ENCODE measurements at regions not wholly inside any gene's neighbourhood (a gene's known extent, or its start where the extent isn't known, plus 50 kb on each side); places are given as distances from the start of the nearest gene placed in this dataset.

- Histone ChIP-seq H4K91ac (ENCODE audit: insufficient read length, low read depth, low read length) (no peak overlapping the region), H2BK20ac (ENCODE audit: low read depth, low read length, poor library complexity, severe bottlenecking) (no peak overlapping the region), H3K23me2 (ENCODE audit: insufficient read length, low read depth, low read length, poor library complexity, severe bottlenecking) (no peaks in the 10 kb centered on the region), H2BK120ac (ENCODE audit: low read depth, low read length, poor library complexity, severe bottlenecking) (no peak overlapping the region), H3K14ac (ENCODE audit: insufficient read depth, low read length) (no peak overlapping the region), H3K4ac (ENCODE audit: low read depth, low read length) (no peak overlapping the region), H3K79me2 (ENCODE audit: insufficient read depth, low read length) (no peaks in the 10 kb centered on the region), H3T11ph (ENCODE audit: low read length) (no peak overlapping the region), H3K9me3 (ENCODE audit: control insufficient read depth, low read depth, low read length) (no peaks in the 10 kb centered on the region), H4K20me1 (ENCODE audit: control insufficient read depth, insufficient read depth, insufficient read length) (no peaks in the 10 kb centered on the region), H3K79me1 (ENCODE audit: insufficient read depth, low read depth, low read length, poor library complexity, severe bottlenecking) (no peaks in the 10 kb centered on the region), H3K27me3 (ENCODE audit: insufficient read depth, low read length) (no peaks in the 10 kb centered on the region), H3K9ac (ENCODE audit: extremely low read depth, insufficient read length, low read length) (no peak overlapping the region), H3K56ac (ENCODE audit: insufficient read length, low read depth, low read length) (no peak overlapping the region), H4K8ac (replicated peaks; ENCODE audit: insufficient read length, low read depth, low read length) (no peak overlapping the region), H2AK5ac (ENCODE audit: insufficient read length, low read length) (no peak overlapping the region), H2BK5ac (ENCODE audit: insufficient read length, low read length) (no peak overlapping the region), H2BK15ac (ENCODE audit: low read depth, low read length) (no peak overlapping the region), H3K27ac (ENCODE audit: insufficient read length, low read depth, low read length) (no peak overlapping the region), H3K23ac (ENCODE audit: insufficient read length, low read depth, low read length) (no peak overlapping the region), H4K5ac (ENCODE audit: insufficient read length, low read depth, low read length) (no peak overlapping the region), H3K4me1 (ENCODE audit: insufficient read depth, low read length) (no peaks in the 10 kb centered on the region), H2AFZ (ENCODE audit: low read length) (no peak overlapping the region), H3K18ac (ENCODE audit: insufficient read length, low read depth, low read length) (no peak overlapping the region), H2BK12ac (ENCODE audit: insufficient read length, low read depth, low read length) (no peak overlapping the region), H3K4me2 (ENCODE audit: insufficient read depth, insufficient read length, low read length) (no peak overlapping the region)
- Mint-ChIP-seq H3K36me3 (ENCODE audit: insufficient read depth in 1 of 3, low read depth in 3 of 3) (peaks cover 1 to 10% (median 5%) of the 10 kb centered on the region in 3 experiments; a peak in 5 of 7 replicates), H3K27me3 (ENCODE audit: low read depth) (no peaks in the 10 kb centered on the region), H3K4me1 (peaks cover 9 to 11% of the 10 kb centered on the region in 2 experiments), H3K4me3 (no peak overlapping the region), H3K27ac (no peak overlapping the region), H3K9me3 (no peaks in the 10 kb centered on the region; a peak in 1 of 5 replicates)
- WGBS (ENCODE audit: extremely low coverage, insufficient read length, low lambda C conversion rate), result no CpG with 5 or more reads among the region's 6 CpGs
- TF ChIP-seq CTCF (conservative IDR thresholded peaks at IDR 0.05), result no peak
- DNase-seq, result no peak
Observed at GRCh38 chr5:18792145-18792544, 1157.9 kb downstream of the TAF11L14 start.

Data from H9 (cell line).